Neural progenitor cell (in vitro differentiated cells): ENCODE measurements at regions not wholly inside any gene's neighbourhood (a gene's known extent, or its start where the extent isn't known, plus 50 kb on each side); places are given as distances from the start of the nearest gene placed in this dataset.
A peak's percentile ranks its signal among the peaks of the same experiment; 100 is the strongest.

Source experiments
- DNase-seq: peaks from one replicate; pipeline ENCODE4 v3.0.0-alpha.2; 2016; ENCODE audit warnings: low spot score
- H2AFZ ChIP-seq: fragments of 200-600 bp; sonication (generic); replicated peaks from 2 replicates; pipeline ENCODE4 v1.6.1; 2016; ENCODE audit warnings: antibody characterized with exemption
- H3F3A ChIP-seq: fragments of 200-600 bp; sonication (generic); 2 replicates; pipeline ENCODE4 v1.6.1; 2016; ENCODE audit warnings: antibody characterized with exemption, low read depth
- H3K27ac ChIP-seq: fragments of 200-600 bp; sonication (generic); 2 replicates; pipeline ENCODE4 v1.5.1; 2016; ENCODE audit warnings: mild to moderate bottlenecking
- H3K27me3 ChIP-seq: fragments of 200-600 bp; sonication (generic); 2 replicates; pipeline ENCODE4 v1.6.1; 2016; ENCODE audit warnings: mild to moderate bottlenecking, moderate library complexity
- H3K36me3 ChIP-seq: fragments of 200-600 bp; sonication (generic); 2 replicates; pipeline ENCODE4 v1.5.1; 2016
- H3K4me1 ChIP-seq: fragments of 200-600 bp; sonication (generic); 2 replicates; pipeline ENCODE4 v1.6.1; 2016; ENCODE audit warnings: mixed run types
- H3K4me2 ChIP-seq: fragments of 200-600 bp; sonication (generic); 2 replicates; pipeline ENCODE4 v1.6.1; 2016
- H3K4me3 ChIP-seq: fragments of 200-600 bp; sonication (generic); 2 replicates; pipeline ENCODE4 v1.5.1; 2016
- H3K79me2 ChIP-seq: fragments of 200-600 bp; sonication (generic); 2 replicates; pipeline ENCODE4 v1.6.1; 2016; ENCODE audit warnings: low read depth
- H3K9ac ChIP-seq: fragments of 200-600 bp; sonication (generic); 2 replicates; pipeline ENCODE4 v1.6.1; 2016
- H3K9me3 ChIP-seq: fragments of 200-600 bp; sonication (generic); 2 replicates; pipeline ENCODE4 v1.5.1; 2016; ENCODE audit warnings: low read depth
- H4K20me1 ChIP-seq: fragments of 200-600 bp; sonication (generic); 2 replicates; pipeline ENCODE4 v1.6.1; 2016; ENCODE audit warnings: low read depth
- H3K27ac Mint-ChIP-seq: 3 replicates; pipeline ENCODE4 v1.8.0; 2021; ENCODE audit warnings: mixed read lengths
- H3K27me3 Mint-ChIP-seq: 2 replicates; pipeline ENCODE4 v1.8.0; 2022; ENCODE audit warnings: low read depth, mild to moderate bottlenecking, inconsistent platforms, moderate library complexity, mixed read lengths; ENCODE audit not compliant: insufficient read depth
- H3K36me3 Mint-ChIP-seq: 3 replicates; pipeline ENCODE4 v1.8.0; 2021; ENCODE audit warnings: mixed read lengths
- H3K4me1 Mint-ChIP-seq: 3 replicates; pipeline ENCODE4 v1.8.0; 2021; ENCODE audit warnings: mixed read lengths
- H3K4me3 Mint-ChIP-seq: 3 replicates; pipeline ENCODE4 v1.8.0; 2021; ENCODE audit warnings: mild to moderate bottlenecking, moderate library complexity, mixed read lengths
- H3K9me3 Mint-ChIP-seq: 3 replicates; pipeline ENCODE4 v1.8.0; 2020; ENCODE audit warnings: mixed read lengths
- CTCF ChIP-seq: fragments of 200-600 bp; sonication (generic); IDR thresholded peaks from 2 replicates; pipeline ENCODE4 v1.5.1; 2017; ENCODE audit warnings: antibody characterized with exemption, mild to moderate bottlenecking
- EZH2 ChIP-seq: fragments of 200-600 bp; sonication (generic); IDR thresholded peaks from 2 replicates; pipeline ENCODE4 v1.6.1; 2017; ENCODE audit warnings: antibody characterized with exemption, mild to moderate bottlenecking, moderate library complexity
- EZH2phosphoT487 ChIP-seq: fragments of 200-600 bp; sonication (generic); IDR thresholded peaks from 2 replicates; pipeline ENCODE4 v1.6.1; 2017; ENCODE audit warnings: antibody characterized with exemption

GRCh38 chr12:118773956-118774723, 207.2 kb upstream of the SRRM4 start:
- Mint-ChIP-seq H3K27ac (peak overlapping the region; percentile 88), H3K4me3 (peak overlapping the region; percentile 69), H3K27me3 (peaks cover 5% of the 10 kb centered on the region), H3K36me3 (no peaks in the 10 kb centered on the region), H3K4me1 (peaks cover 23% of the 10 kb centered on the region), H3K9me3 (peaks cover 6% of the 10 kb centered on the region)
- peaks cover 40% of the 10 kb centered on the region for H3K27me3 ChIP-seq
- peak; percentile 99 for DNase-seq
- peaks cover 11% of the 10 kb centered on the region for H3K4me1 ChIP-seq
- no peaks in the 10 kb centered on the region for H4K20me1 ChIP-seq
- TF ChIP-seq EZH2 (peak; percentile 58), EZH2phosphoT487 (no peak)
- H2AFZ ChIP-seq, result peak overlapping the region; percentile 95
- H3K27ac ChIP-seq, result no peak overlapping the region
- H3K9ac ChIP-seq, result no peak overlapping the region
- no peaks in the 10 kb centered on the region for H3K36me3 ChIP-seq
- H3K4me3 ChIP-seq, result peak overlapping the region; percentile 45
- no peaks in the 10 kb centered on the region for H3K9me3 ChIP-seq
- no peaks in the 10 kb centered on the region for H3K79me2 ChIP-seq
- no peaks in the 10 kb centered on the region for H3F3A ChIP-seq
- peak overlapping the region; percentile 78 for H3K4me2 ChIP-seq

- no peak overlapping the region for H3K27ac Mint-ChIP-seq
- no peaks in the 10 kb centered on the region for H3F3A ChIP-seq
- no peak for TF ChIP-seq CTCF
- no peak for TF ChIP-seq EZH2
- no peak for TF ChIP-seq EZH2phosphoT487
- H3K4me3 Mint-ChIP-seq, result no peak overlapping the region
- no peak for DNase-seq
- peaks cover 40% of the 10 kb centered on the region for H3K27me3 ChIP-seq
- no peak overlapping the region for H3K27ac ChIP-seq
- H3K4me1 Mint-ChIP-seq, result peaks cover 23% of the 10 kb centered on the region
- H3K36me3 Mint-ChIP-seq, result no peaks in the 10 kb centered on the region
- no peaks in the 10 kb centered on the region for H3K36me3 ChIP-seq
- peaks cover 6% of the 10 kb centered on the region for H3K9me3 Mint-ChIP-seq
- peaks cover 5% of the 10 kb centered on the region for H3K27me3 Mint-ChIP-seq
- H3K79me2 ChIP-seq, result no peaks in the 10 kb centered on the region
- no peaks in the 10 kb centered on the region for H4K20me1 ChIP-seq
- no peak overlapping the region for H3K4me2 ChIP-seq
- peaks cover 11% of the 10 kb centered on the region for H3K4me1 ChIP-seq
- no peak overlapping the region for H3K4me3 ChIP-seq
- H2AFZ ChIP-seq, result no peak overlapping the region
- H3K9me3 ChIP-seq, result no peaks in the 10 kb centered on the region
- no peak overlapping the region for H3K9ac ChIP-seq
Observed at GRCh38 chr12:118777504-118777903, 203.8 kb upstream of the SRRM4 start.

- Histone ChIP-seq H3K9ac (no peak overlapping the region), H3K27me3 (peaks cover 39% of the 10 kb centered on the region), H4K20me1 (no peaks in the 10 kb centered on the region), H3K27ac (no peak overlapping the region), H3K9me3 (no peaks in the 10 kb centered on the region), H3K79me2 (no peaks in the 10 kb centered on the region), H3K36me3 (no peaks in the 10 kb centered on the region), H3F3A (no peaks in the 10 kb centered on the region), H3K4me3 (no peak overlapping the region), H3K4me2 (no peak overlapping the region), H2AFZ (no peak overlapping the region), H3K4me1 (peaks cover 11% of the 10 kb centered on the region)
- H3K36me3 Mint-ChIP-seq, result no peaks in the 10 kb centered on the region
- H3K27ac Mint-ChIP-seq, result no peak overlapping the region
- no peak overlapping the region for H3K4me3 Mint-ChIP-seq
- peaks cover 2% of the 10 kb centered on the region for H3K27me3 Mint-ChIP-seq
- no peak for TF ChIP-seq EZH2phosphoT487
- TF ChIP-seq EZH2, result no peak
- no peak for TF ChIP-seq CTCF
- peaks cover 23% of the 10 kb centered on the region for H3K4me1 Mint-ChIP-seq
- no peak for DNase-seq
- H3K9me3 Mint-ChIP-seq, result peaks cover 2% of the 10 kb centered on the region
Observed at GRCh38 chr12:118778077-118778476, 203.3 kb upstream of the SRRM4 start.

- no peaks in the 10 kb centered on the region for H3K9me3 Mint-ChIP-seq
- Histone ChIP-seq H3K27me3 (peaks cover 18% of the 10 kb centered on the region), H3K9me3 (no peaks in the 10 kb centered on the region), H3K4me1 (no peaks in the 10 kb centered on the region), H3K9ac (no peak overlapping the region), H4K20me1 (no peaks in the 10 kb centered on the region), H3K4me2 (no peak overlapping the region), H3K36me3 (no peaks in the 10 kb centered on the region), H3F3A (no peaks in the 10 kb centered on the region), H2AFZ (no peak overlapping the region), H3K79me2 (no peaks in the 10 kb centered on the region), H3K27ac (no peak overlapping the region), H3K4me3 (no peak overlapping the region)
- H3K27me3 Mint-ChIP-seq, result no peaks in the 10 kb centered on the region
- H3K4me1 Mint-ChIP-seq, result no peaks in the 10 kb centered on the region
- TF ChIP-seq CTCF, result no peak
- TF ChIP-seq EZH2phosphoT487, result no peak
- TF ChIP-seq EZH2, result no peak
- H3K36me3 Mint-ChIP-seq, result no peaks in the 10 kb centered on the region
- no peak overlapping the region for H3K27ac Mint-ChIP-seq
- no peak for DNase-seq
- H3K4me3 Mint-ChIP-seq, result no peak overlapping the region
Observed at GRCh38 chr12:118780939-118781338, 200.4 kb upstream of the SRRM4 start.
